ENCODE measurements at regions not wholly inside any gene's neighbourhood (a gene's known extent, or its start where the extent isn't known, plus 50 kb on each side); places are given as distances from the start of the nearest gene placed in this dataset.

GRCh38 chr12:24469089-24469488 lies 479.8 kb downstream of the BCAT1 start:
- DNase-seq (ENCODE audit: low read depth, low spot score) (no peak), FAIRE-seq (no peak)
- Histone ChIP-seq H3K9me3 (replicated peaks; ENCODE audit: control insufficient read depth, insufficient read depth, low read length) (no peaks in the 10 kb centered on the region), H3K36me3 (ENCODE audit: control insufficient read depth in 2 of 2, extremely low read depth in 1 of 2, insufficient read depth in 2 of 2, low read length in 2 of 2) (no peaks in the 10 kb centered on the region), H3K27ac (ENCODE audit: insufficient read depth, low read depth, low read length) (no peak overlapping the region), H3K4me3 (replicated peaks in 1 of 3; ENCODE audit: insufficient read depth in 1 of 3, low read depth in 1 of 3, low read length in 3 of 3) (no peak overlapping the region), H3K9ac (replicated peaks; ENCODE audit: extremely low read depth, insufficient read depth, low read length) (no peak overlapping the region), H3K4me2 (ENCODE audit: insufficient read depth, low read length) (no peak overlapping the region), H3K9me1 (replicated peaks; ENCODE audit: control insufficient read depth, extremely low read depth, insufficient read depth, low read length) (no peaks in the 10 kb centered on the region), H3K27me3 (ENCODE audit: control insufficient read depth in 2 of 2, insufficient read depth in 2 of 2, low read length in 2 of 2) (peaks cover 0 to 2% of the 10 kb centered on the region in 2 experiments), H3K79me2 (ENCODE audit: control insufficient read depth, insufficient read depth, low read length) (no peaks in the 10 kb centered on the region), H4K20me1 (replicated peaks; ENCODE audit: control insufficient read depth, extremely low read depth, insufficient read depth, low read length) (no peaks in the 10 kb centered on the region), H3K4me1 (ENCODE audit: control insufficient read depth, extremely low read depth, insufficient read depth, low read length) (no peaks in the 10 kb centered on the region), H2AFZ (ENCODE audit: low read depth, low read length) (no peak overlapping the region)
- intact Hi-C loops (cut with micrococcal nuclease) = no loop called here
- no TSS peak for BruUV-seq (replicated peaks)
- CTCF ChIA-PET = no interaction called here
- dilution Hi-C loops (cut with MboI; ENCODE audit: extremely low pct_ligation_motif_present, low sequenced_read_pairs) = no loop called here
- no peak for TF ChIP-seq POLR2AphosphoS5 (IDR thresholded peaks at IDR 0.05; ENCODE audit: insufficient read depth, low read depth, low read length)
- POLR2A ChIA-PET = no interaction called here

DNA sequence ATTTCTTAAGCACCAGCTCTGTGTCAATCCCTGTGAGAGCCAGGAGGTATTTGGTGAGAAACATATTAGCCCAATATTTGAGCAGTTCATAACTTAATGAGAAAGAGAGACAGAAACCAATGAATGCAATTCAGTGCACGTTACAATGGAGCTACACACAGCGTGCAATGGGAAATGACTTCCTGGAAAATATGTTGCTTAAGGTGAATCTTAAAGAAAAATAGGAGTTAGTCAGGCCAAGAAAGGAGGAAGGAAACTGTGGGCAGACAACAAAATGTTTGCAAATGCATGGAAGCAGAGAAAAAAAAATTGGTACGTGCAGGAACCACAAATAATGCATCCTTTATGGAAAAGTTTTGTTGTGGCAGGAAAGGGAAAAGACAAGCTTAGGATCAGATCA lies 481.7 kb downstream of the BCAT1 start:
- no peak for DNase-seq (ENCODE audit: low read depth, low spot score)
- intact Hi-C loops (cut with micrococcal nuclease) (no loop called here), dilution Hi-C loops (cut with MboI; ENCODE audit: extremely low pct_ligation_motif_present, low sequenced_read_pairs) (no loop called here)
- Histone ChIP-seq H3K36me3 (ENCODE audit: control insufficient read depth in 2 of 2, extremely low read depth in 1 of 2, insufficient read depth in 2 of 2, low read length in 2 of 2) (no peaks in the 10 kb centered on the region), H4K20me1 (replicated peaks; ENCODE audit: control insufficient read depth, extremely low read depth, insufficient read depth, low read length) (no peaks in the 10 kb centered on the region), H3K27me3 (ENCODE audit: control insufficient read depth in 2 of 2, insufficient read depth in 2 of 2, low read length in 2 of 2) (peaks cover 0 to 1% of the 10 kb centered on the region in 2 experiments), H2AFZ (ENCODE audit: low read depth, low read length) (no peak overlapping the region), H3K9me3 (replicated peaks; ENCODE audit: control insufficient read depth, insufficient read depth, low read length) (no peaks in the 10 kb centered on the region), H3K9me1 (replicated peaks; ENCODE audit: control insufficient read depth, extremely low read depth, insufficient read depth, low read length) (no peaks in the 10 kb centered on the region), H3K4me2 (ENCODE audit: insufficient read depth, low read length) (no peak overlapping the region), H3K27ac (ENCODE audit: insufficient read depth, low read depth, low read length) (no peak overlapping the region), H3K9ac (replicated peaks; ENCODE audit: extremely low read depth, insufficient read depth, low read length) (no peak overlapping the region), H3K4me3 (replicated peaks in 1 of 3; ENCODE audit: insufficient read depth in 1 of 3, low read depth in 1 of 3, low read length in 3 of 3) (no peak overlapping the region), H3K4me1 (ENCODE audit: control insufficient read depth, extremely low read depth, insufficient read depth, low read length) (no peaks in the 10 kb centered on the region), H3K79me2 (ENCODE audit: control insufficient read depth, insufficient read depth, low read length) (no peaks in the 10 kb centered on the region)
- no TSS peak for BruUV-seq (replicated peaks)
- CTCF ChIA-PET = no interaction called here
- TF ChIP-seq JUN (IDR thresholded peaks at IDR 0.05; ENCODE audit: borderline replicate concordance, insufficient read depth, insufficient read length, low read depth) = no peak
- TF ChIP-seq, protein P1, sequence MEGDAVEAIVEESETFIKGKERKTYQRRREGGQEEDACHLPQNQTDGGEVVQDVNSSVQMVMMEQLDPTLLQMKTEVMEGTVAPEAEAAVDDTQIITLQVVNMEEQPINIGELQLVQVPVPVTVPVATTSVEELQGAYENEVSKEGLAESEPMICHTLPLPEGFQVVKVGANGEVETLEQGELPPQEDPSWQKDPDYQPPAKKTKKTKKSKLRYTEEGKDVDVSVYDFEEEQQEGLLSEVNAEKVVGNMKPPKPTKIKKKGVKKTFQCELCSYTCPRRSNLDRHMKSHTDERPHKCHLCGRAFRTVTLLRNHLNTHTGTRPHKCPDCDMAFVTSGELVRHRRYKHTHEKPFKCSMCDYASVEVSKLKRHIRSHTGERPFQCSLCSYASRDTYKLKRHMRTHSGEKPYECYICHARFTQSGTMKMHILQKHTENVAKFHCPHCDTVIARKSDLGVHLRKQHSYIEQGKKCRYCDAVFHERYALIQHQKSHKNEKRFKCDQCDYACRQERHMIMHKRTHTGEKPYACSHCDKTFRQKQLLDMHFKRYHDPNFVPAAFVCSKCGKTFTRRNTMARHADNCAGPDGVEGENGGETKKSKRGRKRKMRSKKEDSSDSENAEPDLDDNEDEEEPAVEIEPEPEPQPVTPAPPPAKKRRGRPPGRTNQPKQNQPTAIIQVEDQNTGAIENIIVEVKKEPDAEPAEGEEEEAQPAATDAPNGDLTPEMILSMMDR (IDR thresholded peaks at IDR 0.05; ENCODE audit: extremely low read depth in 1 of 2, insufficient read depth in 1 of 2, low read depth in 1 of 2, low read length in 2 of 2) = no peak
- no peak for TF ChIP-seq MYC (IDR thresholded peaks at IDR 0.05; ENCODE audit: low read depth, low read length)
- TF ChIP-seq FOS (IDR thresholded peaks at IDR 0.05; ENCODE audit: borderline replicate concordance, insufficient read depth, low read length) = no peak
- TF ChIP-seq GATA2 (IDR thresholded peaks at IDR 0.05; ENCODE audit: insufficient read depth, insufficient read length, low read depth, low read length) = no peak
- no peak for TF ChIP-seq EZH2 (IDR thresholded peaks at IDR 0.05; ENCODE audit: borderline replicate concordance, low read depth, low read length, severe bottlenecking)
- TF ChIP-seq, protein P2, sequence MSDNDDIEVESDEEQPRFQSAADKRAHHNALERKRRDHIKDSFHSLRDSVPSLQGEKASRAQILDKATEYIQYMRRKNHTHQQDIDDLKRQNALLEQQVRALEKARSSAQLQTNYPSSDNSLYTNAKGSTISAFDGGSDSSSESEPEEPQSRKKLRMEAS (IDR thresholded peaks at IDR 0.05; ENCODE audit: insufficient read depth, insufficient read length) = no peak
- TF ChIP-seq POLR2A (IDR thresholded peaks at IDR 0.05; ENCODE audit: low read depth, low read length) = no peak
- no peak for TF ChIP-seq POLR2AphosphoS5 (IDR thresholded peaks at IDR 0.05; ENCODE audit: insufficient read depth, low read depth, low read length)
- no peak for FAIRE-seq
- POLR2A ChIA-PET = no interaction called here
